NCI-H187 treated with DMSO at 0.1 percent for 48 hours (cell line): ENCODE measurements at regions not wholly inside any gene's neighbourhood (a gene's known extent, or its start where the extent isn't known, plus 50 kb on each side); places are given as distances from the start of the nearest gene placed in this dataset.
"Not testable (repeated sequence)": the region's sequence is repeated elsewhere in the genome, so short reads cannot be mapped to it uniquely, and the experiment has no call there.

ENCODE experiments used
- DNase-seq: peaks from one replicate; lab custom pipeline; 2025; lab: John Stamatoyannopoulos, UW

GRCh38 chrX:38473701-38474100 is 87.6 kb upstream of the TSPAN7 start:
- DNase-seq: no peak

DNA sequence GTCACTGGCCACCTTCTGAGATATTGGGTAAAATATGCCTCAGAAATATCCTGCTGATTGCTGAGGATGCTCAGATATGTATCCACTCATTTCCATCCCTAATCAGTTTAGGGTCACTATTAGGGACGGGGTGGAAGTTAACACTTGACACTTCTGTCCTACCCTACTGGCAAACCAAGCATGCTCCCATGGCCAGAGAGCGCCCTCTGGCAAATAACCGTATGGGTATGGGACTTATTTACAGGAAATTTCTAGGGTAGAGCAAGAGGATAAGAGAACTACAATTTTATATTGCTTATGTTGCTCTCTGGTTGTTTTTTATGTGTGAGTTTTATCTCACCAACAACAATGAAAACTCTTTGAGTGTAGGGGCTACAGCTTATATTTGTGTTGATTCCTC is 86.8 kb upstream of the TSPAN7 start:
- no peak for DNase-seq

DNA sequence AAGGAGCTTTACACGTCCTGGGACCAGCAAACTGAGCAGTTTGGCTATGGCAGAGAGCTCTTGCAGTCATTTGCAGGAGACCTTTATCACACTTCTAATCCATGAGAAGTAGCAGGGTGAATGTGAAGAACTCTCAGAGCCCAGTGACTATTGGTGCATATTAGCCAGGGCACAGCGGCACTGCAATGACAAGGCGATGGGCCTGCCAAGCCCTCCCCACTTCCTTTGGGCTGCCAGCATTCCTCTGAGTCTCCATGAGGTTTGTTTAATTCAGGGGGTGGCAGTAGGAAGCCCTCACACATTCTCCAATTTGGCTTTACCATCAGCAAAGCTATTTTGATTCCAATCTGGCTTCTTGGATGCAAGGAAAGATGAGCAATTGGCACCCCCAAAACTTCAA is 79.2 kb upstream of the TSPAN7 start:
- DNase-seq: no peak

GRCh38 chrX:38484607-38485498 is 76.5 kb upstream of the TSPAN7 start:
- DNase-seq: peak; percentile 43

DNA sequence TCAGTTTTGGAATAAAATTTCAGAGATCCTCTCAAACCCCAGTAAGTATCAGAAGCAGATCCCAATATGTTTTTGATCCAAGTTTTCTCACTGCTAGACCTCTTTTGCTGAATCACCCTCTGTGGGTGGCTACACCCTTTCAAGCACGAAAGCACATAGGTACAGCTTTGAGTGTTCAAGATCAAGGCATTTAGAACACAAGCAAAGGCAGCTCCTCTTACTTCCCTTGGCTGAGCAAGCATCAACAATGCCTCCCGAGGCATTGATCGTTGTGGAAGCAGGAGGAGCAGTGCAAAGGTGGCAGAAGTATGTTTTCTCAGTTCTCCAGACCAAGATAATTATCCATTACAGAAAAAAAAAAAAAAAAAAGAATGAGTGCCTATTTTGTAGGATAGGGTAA is 72.0 kb upstream of the TSPAN7 start:
- no peak for DNase-seq

DNA sequence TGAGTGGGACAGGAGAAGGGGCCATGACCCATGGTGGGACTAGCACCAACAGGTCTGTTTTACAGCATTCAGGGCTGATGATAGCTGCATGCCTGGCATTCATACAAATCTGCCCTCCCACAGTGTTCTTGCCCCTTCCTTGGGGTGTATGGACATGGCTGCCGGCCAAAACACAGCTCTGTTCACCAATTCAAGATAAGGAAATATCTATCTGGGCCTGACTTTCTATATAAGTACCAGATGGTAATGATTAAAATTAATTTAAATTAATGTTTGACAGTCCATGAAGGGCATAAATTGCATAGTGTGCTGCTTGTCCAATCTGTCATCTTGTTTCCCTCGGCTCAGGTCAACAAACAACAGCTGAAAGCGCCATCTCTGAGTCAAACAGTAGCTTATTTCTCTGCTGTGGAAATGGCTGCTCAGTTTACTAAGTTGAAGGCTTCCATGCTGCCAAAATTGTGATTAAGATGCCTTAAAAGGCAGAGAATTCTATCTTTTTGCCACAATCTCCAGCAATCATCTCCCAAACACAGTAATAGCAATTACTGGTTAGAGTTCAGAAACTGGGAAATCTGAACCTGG is 67.0 kb upstream of the TSPAN7 start:
- no peak for DNase-seq

DNA sequence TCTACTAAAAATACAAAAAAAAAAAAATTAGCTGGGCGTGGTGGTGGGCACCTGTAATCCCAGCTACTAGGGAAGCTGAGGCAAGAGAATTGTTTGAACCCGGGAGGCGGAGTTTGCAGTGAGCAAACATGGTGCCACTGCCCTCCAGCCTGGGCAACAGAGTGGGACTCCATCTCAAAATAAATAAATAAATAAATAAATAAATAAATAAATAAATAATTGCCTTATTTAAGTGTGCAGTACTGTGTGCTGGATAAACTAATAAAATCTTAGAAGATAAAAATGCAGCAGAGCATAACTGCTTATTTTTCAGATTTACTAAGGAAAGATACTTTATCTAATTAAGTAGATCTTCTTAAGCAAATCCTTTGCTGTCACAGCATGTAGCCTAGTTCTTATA is 61.7 kb upstream of the TSPAN7 start:
- not testable (repeated sequence) for DNase-seq

DNA sequence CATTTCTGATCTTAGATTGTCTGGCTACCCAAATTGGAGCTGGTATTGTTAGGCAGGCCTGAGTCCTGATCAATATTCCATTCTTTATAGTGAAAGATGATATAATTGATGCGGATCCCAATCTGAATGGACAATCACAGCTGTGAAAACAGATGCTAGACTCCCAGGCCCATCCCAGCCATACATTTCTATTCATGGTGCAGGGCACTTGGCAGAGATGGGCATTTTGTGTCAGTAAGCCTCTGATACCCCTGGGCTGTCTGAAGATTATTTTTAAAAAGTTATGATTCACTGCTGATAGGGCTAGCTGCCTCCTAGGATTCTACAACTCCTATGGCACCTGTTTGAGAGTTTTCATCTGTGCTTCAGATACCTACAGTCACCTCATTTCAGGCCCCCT is 61.2 kb upstream of the TSPAN7 start:
- no peak for DNase-seq

DNA sequence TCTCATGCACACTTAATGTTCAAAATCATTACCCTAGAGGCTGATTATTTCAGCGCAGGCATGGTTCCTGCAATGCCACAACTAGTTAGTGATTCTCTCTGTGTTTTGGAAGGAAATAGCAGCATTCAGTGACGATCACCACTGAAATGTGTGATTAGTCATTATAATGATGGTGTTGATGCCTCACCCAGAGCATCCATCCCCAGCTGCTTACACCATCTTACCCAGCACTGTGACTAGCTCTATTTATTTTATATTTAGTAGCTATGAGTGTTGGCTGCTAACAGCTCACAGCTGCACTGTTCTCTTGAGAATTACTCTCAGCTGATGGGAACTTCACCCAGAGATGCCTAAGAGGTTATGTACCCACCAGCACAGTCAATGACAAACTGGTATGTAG is 60.5 kb upstream of the TSPAN7 start:
- DNase-seq: no peak

GRCh38 chrX:38505583-38505982 is 55.8 kb upstream of the TSPAN7 start:
- no peak for DNase-seq
